Ureter (tissue), 1 donor: ENCODE measurements at regions not wholly inside any gene's neighbourhood (a gene's known extent, or its start where the extent isn't known, plus 50 kb on each side); places are given as distances from the start of the nearest gene placed in this dataset.
"Not testable (repeated sequence)": the region's sequence is repeated elsewhere in the genome, so short reads cannot be mapped to it uniquely, and the experiment has no call there.

ENCODE experiments used
- DNase-seq: peaks from one replicate; pipeline ENCODE4 v3.0.0-alpha.2; 2020; ENCODE audit warnings: low spot score
- donor health status: DM: yes; HTN: yes; CAD: no.

- DNase-seq: no peak
Observed at GRCh38 chr13:64078025-64078424, 2662.4 kb upstream of the PCDH20 start.

- not testable (repeated sequence) for DNase-seq
Observed at GRCh38 chr13:64077132-64077835, 2661.6 kb upstream of the PCDH20 start.

- DNase-seq: no peak
Observed at GRCh38 chr13:64075543-64076271, 2660.1 kb upstream of the PCDH20 start.

- no peak for DNase-seq
Observed at GRCh38 chr13:64074971-64075474, 2659.4 kb upstream of the PCDH20 start.

- DNase-seq: no peak
Observed at GRCh38 chr13:64073203-64073602, 2657.6 kb upstream of the PCDH20 start.

GRCh38 chr13:64071352-64071751 lies 2655.7 kb upstream of the PCDH20 start:
- DNase-seq: no peak

GRCh38 chr13:64069892-64070291 lies 2654.2 kb upstream of the PCDH20 start:
- DNase-seq: no peak

- DNase-seq: no peak
Observed at GRCh38 chr13:64066711-64067110, 2651.1 kb upstream of the PCDH20 start.

GRCh38 chr13:64061649-64062048 lies 2646.0 kb upstream of the PCDH20 start:
- no peak for DNase-seq

GRCh38 chr13:64057372-64058020 lies 2641.8 kb upstream of the PCDH20 start:
- no peak for DNase-seq

GRCh38 chr13:64054321-64054720 lies 2638.7 kb upstream of the PCDH20 start:
- DNase-seq: no peak

GRCh38 chr13:64052521-64052920 lies 2636.9 kb upstream of the PCDH20 start:
- no peak for DNase-seq

- DNase-seq: no peak
Observed at GRCh38 chr13:64051278-64051677, 2635.6 kb upstream of the PCDH20 start.

GRCh38 chr13:64041296-64041695 lies 2625.6 kb upstream of the PCDH20 start:
- DNase-seq: no peak

GRCh38 chr13:64033921-64034320 lies 2618.3 kb upstream of the PCDH20 start:
- no peak for DNase-seq

- DNase-seq: no peak
Observed at GRCh38 chr13:64029343-64030093, 2613.9 kb upstream of the PCDH20 start.

- DNase-seq: no peak
Observed at GRCh38 chr13:64028551-64028950, 2612.9 kb upstream of the PCDH20 start.

- no peak for DNase-seq
Observed at GRCh38 chr13:64020126-64020525, 2604.5 kb upstream of the PCDH20 start.

- DNase-seq: no peak
Observed at GRCh38 chr13:64007339-64007738, 2591.7 kb upstream of the PCDH20 start.

GRCh38 chr13:64000321-64000720 lies 2584.7 kb upstream of the PCDH20 start:
- DNase-seq: no peak

GRCh38 chr13:63999614-64000305 lies 2584.1 kb upstream of the PCDH20 start:
- DNase-seq: no peak
